HG03565 (cell line): ENCODE measurements at regions not wholly inside any gene's neighbourhood (a gene's known extent, or its start where the extent isn't known, plus 50 kb on each side); places are given as distances from the start of the nearest gene placed in this dataset.
"Not testable (repeated sequence)": the region's sequence is repeated elsewhere in the genome, so short reads cannot be mapped to it uniquely, and the experiment has no call there.

Experiments
- ATAC-seq: cut with Tn5 transposase; IDR thresholded peaks from one replicate; pipeline ENCODE4 v1.9.1; 2021; ENCODE audit warnings: mild to moderate bottlenecking, moderate library complexity; ENCODE audit not compliant: unreplicated experiment

GRCh38 chr3:186454881-186455703 lies 89.1 kb downstream of the CRYGS start:
- no peak for ATAC-seq

GRCh38 chr3:186453531-186453930 lies 90.6 kb downstream of the CRYGS start:
- no peak for ATAC-seq

GRCh38 chr3:186452517-186452916 lies 90.5 kb upstream of the DGKG start:
- ATAC-seq: no peak

- no peak for ATAC-seq
Observed at GRCh38 chr3:186451371-186451770, 89.3 kb upstream of the DGKG start.

- ATAC-seq: no peak
Observed at GRCh38 chr3:186444974-186445373, 82.9 kb upstream of the DGKG start.

GRCh38 chr3:186444288-186444687 lies 82.3 kb upstream of the DGKG start:
- no peak for ATAC-seq

- not testable (repeated sequence) for ATAC-seq
Observed at GRCh38 chr3:186442979-186443378, 80.9 kb upstream of the DGKG start.

GRCh38 chr3:186442162-186442561 lies 80.1 kb upstream of the DGKG start:
- no peak for ATAC-seq

- ATAC-seq: no peak
Observed at GRCh38 chr3:186440891-186441290, 78.9 kb upstream of the DGKG start.

GRCh38 chr3:186439725-186440124 lies 77.7 kb upstream of the DGKG start:
- ATAC-seq: no peak

GRCh38 chr3:186435332-186435731 lies 73.3 kb upstream of the DGKG start:
- not testable (repeated sequence) for ATAC-seq

- ATAC-seq: no peak
Observed at GRCh38 chr3:186432944-186433732, 71.1 kb upstream of the DGKG start.

GRCh38 chr3:186432189-186432588 lies 70.2 kb upstream of the DGKG start:
- ATAC-seq: no peak

GRCh38 chr3:186427627-186428281 lies 65.7 kb upstream of the DGKG start:
- no peak for ATAC-seq

- ATAC-seq: no peak
Observed at GRCh38 chr3:186425788-186426730, 64.0 kb upstream of the DGKG start.

GRCh38 chr3:186421946-186422345 lies 59.9 kb upstream of the DGKG start:
- no peak for ATAC-seq

GRCh38 chr3:186418671-186419145 lies 56.7 kb upstream of the DGKG start:
- ATAC-seq: no peak

GRCh38 chr3:186417791-186418190 lies 55.8 kb upstream of the DGKG start:
- ATAC-seq: no peak

GRCh38 chr3:186414735-186415419 lies 52.8 kb upstream of the DGKG start:
- no peak for ATAC-seq
